Inflammatory macrophage (primary cell): ENCODE measurements at regions not wholly inside any gene's neighbourhood (a gene's known extent, or its start where the extent isn't known, plus 50 kb on each side); places are given as distances from the start of the nearest gene placed in this dataset.

ENCODE experiments used
- DNase-seq, 2 donors: peaks; one replicate each; pipeline ENCODE4 v3.0.0-alpha.2; 2020 to 2022

GRCh38 chr11:35868491-35868890, 75.4 kb upstream of the LDLRAD3 start:
- DNase-seq: no peak

- no peak for DNase-seq
Observed at GRCh38 chr11:35873721-35874120, 70.1 kb upstream of the LDLRAD3 start.

GRCh38 chr11:35874751-35875450, 69.0 kb upstream of the LDLRAD3 start:
- DNase-seq: no peak

GRCh38 chr11:35875466-35875865, 68.4 kb upstream of the LDLRAD3 start:
- DNase-seq: no peak

GRCh38 chr11:35876786-35877185, 67.1 kb upstream of the LDLRAD3 start:
- DNase-seq: no peak

- peak; percentile 38 to 69 for DNase-seq
Observed at GRCh38 chr11:35878741-35879140, 65.1 kb upstream of the LDLRAD3 start.

- no peak for DNase-seq
Observed at GRCh38 chr11:35879361-35879760, 64.5 kb upstream of the LDLRAD3 start.

GRCh38 chr11:35886759-35887158, 57.1 kb upstream of the LDLRAD3 start:
- no peak for DNase-seq

- no peak for DNase-seq
Observed at GRCh38 chr11:35887737-35888136, 56.1 kb upstream of the LDLRAD3 start.

GRCh38 chr11:35888961-35889360, 54.9 kb upstream of the LDLRAD3 start:
- no peak for DNase-seq

- no peak for DNase-seq
Observed at GRCh38 chr11:35891096-35891495, 52.8 kb upstream of the LDLRAD3 start.

GRCh38 chr11:35892166-35892565, 51.7 kb upstream of the LDLRAD3 start:
- no peak for DNase-seq

GRCh38 chr11:35893796-35894475, 49.9 kb upstream of the LDLRAD3 start:
- DNase-seq: no peak
